OCI-LY1 (cell line): ENCODE measurements at regions not wholly inside any gene's neighbourhood (a gene's known extent, or its start where the extent isn't known, plus 50 kb on each side); places are given as distances from the start of the nearest gene placed in this dataset.

Source experiments
- EZH2 ChIP-seq: fragments of 200-600 bp; sonication (generic), shearing (Covaris generic); IDR thresholded peaks from 2 replicates; pipeline ENCODE4 v1.8.0; 2017; ENCODE audit warnings: borderline replicate concordance, mixed run types, mild to moderate bottlenecking, antibody characterized with exemption, low read length, moderate library complexity, mixed read lengths
- TF ChIP-seq, protein P1 (sequence below): fragments of 200-600 bp; sonication (generic), shearing (Covaris generic); IDR thresholded peaks from 2 replicates; pipeline ENCODE4 v1.5.1; 2017; ENCODE audit warnings: mild to moderate bottlenecking, antibody characterized with exemption, low read length, moderate library complexity, mixed read lengths

DNA sequence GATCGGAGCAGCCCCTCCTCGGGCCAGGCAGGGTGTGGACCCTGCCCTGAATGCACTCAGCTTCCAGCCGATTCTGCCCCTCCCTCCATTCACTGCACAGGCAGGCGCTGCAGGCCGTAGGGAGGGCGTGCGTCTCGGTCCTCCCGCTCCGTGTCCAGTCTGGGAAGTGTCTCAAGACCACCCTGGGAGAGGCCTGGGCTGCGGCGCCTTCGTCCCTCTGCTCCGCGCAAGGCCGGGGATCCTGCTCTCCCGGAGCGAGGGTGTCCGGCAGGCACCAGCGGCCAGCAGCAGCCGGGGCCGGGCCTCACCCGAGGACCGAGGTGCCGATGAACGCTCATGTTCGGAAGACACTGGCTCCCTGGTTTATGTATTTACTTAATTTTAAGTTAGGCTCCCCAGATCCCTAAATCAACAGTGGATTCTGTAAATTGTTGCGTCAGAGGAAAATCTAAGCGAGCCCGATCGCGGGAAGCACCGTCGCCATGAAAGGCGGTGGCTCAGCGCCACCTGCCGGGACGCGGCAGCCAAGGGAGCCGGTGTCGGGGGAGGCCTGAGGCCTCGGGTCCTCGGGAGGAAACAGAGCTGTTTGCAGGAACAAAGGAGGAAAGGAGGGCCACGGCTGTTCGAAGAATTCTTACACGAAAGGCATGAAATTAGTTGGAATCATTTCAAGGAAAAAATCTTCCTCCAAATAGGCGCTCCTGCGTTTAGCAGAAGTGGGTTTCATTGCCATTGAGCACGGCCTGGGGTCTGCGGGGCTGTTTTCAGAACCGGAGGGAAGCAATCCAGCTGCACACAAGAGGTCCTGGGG, 195.3 kb downstream of the BRD1 start:
- TF ChIP-seq, protein P1, sequence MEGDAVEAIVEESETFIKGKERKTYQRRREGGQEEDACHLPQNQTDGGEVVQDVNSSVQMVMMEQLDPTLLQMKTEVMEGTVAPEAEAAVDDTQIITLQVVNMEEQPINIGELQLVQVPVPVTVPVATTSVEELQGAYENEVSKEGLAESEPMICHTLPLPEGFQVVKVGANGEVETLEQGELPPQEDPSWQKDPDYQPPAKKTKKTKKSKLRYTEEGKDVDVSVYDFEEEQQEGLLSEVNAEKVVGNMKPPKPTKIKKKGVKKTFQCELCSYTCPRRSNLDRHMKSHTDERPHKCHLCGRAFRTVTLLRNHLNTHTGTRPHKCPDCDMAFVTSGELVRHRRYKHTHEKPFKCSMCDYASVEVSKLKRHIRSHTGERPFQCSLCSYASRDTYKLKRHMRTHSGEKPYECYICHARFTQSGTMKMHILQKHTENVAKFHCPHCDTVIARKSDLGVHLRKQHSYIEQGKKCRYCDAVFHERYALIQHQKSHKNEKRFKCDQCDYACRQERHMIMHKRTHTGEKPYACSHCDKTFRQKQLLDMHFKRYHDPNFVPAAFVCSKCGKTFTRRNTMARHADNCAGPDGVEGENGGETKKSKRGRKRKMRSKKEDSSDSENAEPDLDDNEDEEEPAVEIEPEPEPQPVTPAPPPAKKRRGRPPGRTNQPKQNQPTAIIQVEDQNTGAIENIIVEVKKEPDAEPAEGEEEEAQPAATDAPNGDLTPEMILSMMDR, result no peak
- TF ChIP-seq EZH2, result no peak
